Stomach (tissue), 8 donors: ENCODE measurements at regions not wholly inside any gene's neighbourhood (a gene's known extent, or its start where the extent isn't known, plus 50 kb on each side); places are given as distances from the start of the nearest gene placed in this dataset.
A peak's percentile ranks its signal among the peaks of the same experiment; 100 is the strongest.

Experiments used
- DNase-seq, 2 donors: peaks; one replicate each; pipeline versions ENCODE4 v3.0.0 to v3.0.0-alpha.2; 2013 to 2019
- H3K27ac ChIP-seq, 5 donors: fragments of 200-600 bp in 4 of 5; sonication (generic) in 4 of 5; one replicate each; pipeline ENCODE4 v1.5.1; 2013 to 2019; ENCODE audit warnings: mild to moderate bottlenecking in 1 of 5, moderate library complexity in 1 of 5
- H3K27me3 ChIP-seq, 3 donors: fragments of 200-600 bp; sonication (generic); one replicate each; pipeline ENCODE4 v1.5.1; 2017 to 2019; ENCODE audit warnings: mixed run types in 1 of 3
- H3K36me3 ChIP-seq, 4 donors: fragments of 200-600 bp; sonication (generic); 1 replicate in 3 of 4; 2 replicates in 1 of 4; pipeline ENCODE4 v1.5.1; 2016 to 2019
- H3K4me1 ChIP-seq, 4 donors: fragments of 200-600 bp; sonication (generic); one replicate each; pipeline ENCODE4 v1.5.1; 2016 to 2019
- H3K4me3 ChIP-seq, 4 donors: fragments of 200-600 bp; sonication (generic) in 3 of 4; one replicate each; pipeline ENCODE4 v1.5.1; 2016 to 2019; ENCODE audit warnings: mild to moderate bottlenecking in 1 of 4
- H3K9me3 ChIP-seq, 4 donors: fragments of 200-600 bp; sonication (generic); one replicate each; pipeline ENCODE4 v1.5.1; 2016 to 2019
- EP300 ChIP-seq: sonication (generic); formaldehyde crosslinking; IDR thresholded peaks from one replicate; pipeline ENCODE4 v1.6.1; 2017; ENCODE audit warnings: antibody characterized with exemption
- POLR2A ChIP-seq, 4 donors: fragments of 450-650 bp; IDR thresholded peaks; one replicate each; pipeline ENCODE4 v1.6.1; 2016; ENCODE audit warnings: antibody characterized with exemption in 4 of 4, control low read depth in 2 of 4, mild to moderate bottlenecking in 1 of 4, moderate library complexity in 1 of 4
- POLR2AphosphoS5 ChIP-seq, 3 donors: sonication (generic); formaldehyde crosslinking; IDR thresholded peaks; one replicate each; pipeline ENCODE4 v1.6.1; 2016; ENCODE audit warnings: antibody characterized with exemption in 3 of 3
- WGBS, 5 donors: extraction: QIAGEN DNeasy Blood & Tissue Kit in 3 of 5; methylation state at CpG; one replicate each; pipeline versions ENCODE4 v1.1.5 to v1.1.7; 2013 to 2018; 5-methylcytosine and 5-hydroxymethylcytosine counted together
- intact Hi-C: fragments of 100-400 bp; cut with DNase I; formaldehyde crosslinking; loops from one replicate; pipeline ENCODE4 v1.15.1; 2023; ENCODE audit warnings: low total_unique reads
- TF ChIP-seq, protein P1 (sequence below), 7 experiments: fragments of 450-650 bp in 4 of 7; fragments of 200-600 bp in 3 of 7; sonication (generic) in 3 of 7; IDR thresholded peaks; one replicate each; pipeline ENCODE4 v1.5.1; 2016 to 2019; ENCODE audit warnings: antibody characterized with exemption in 7 of 7, control low read depth in 2 of 7, mild to moderate bottlenecking in 1 of 7
- donor health status: healthy with polysubstance abuse.
- donor health status: Bipolar disorder and iron deficiency.
- donor health status: healthy.

DNA sequence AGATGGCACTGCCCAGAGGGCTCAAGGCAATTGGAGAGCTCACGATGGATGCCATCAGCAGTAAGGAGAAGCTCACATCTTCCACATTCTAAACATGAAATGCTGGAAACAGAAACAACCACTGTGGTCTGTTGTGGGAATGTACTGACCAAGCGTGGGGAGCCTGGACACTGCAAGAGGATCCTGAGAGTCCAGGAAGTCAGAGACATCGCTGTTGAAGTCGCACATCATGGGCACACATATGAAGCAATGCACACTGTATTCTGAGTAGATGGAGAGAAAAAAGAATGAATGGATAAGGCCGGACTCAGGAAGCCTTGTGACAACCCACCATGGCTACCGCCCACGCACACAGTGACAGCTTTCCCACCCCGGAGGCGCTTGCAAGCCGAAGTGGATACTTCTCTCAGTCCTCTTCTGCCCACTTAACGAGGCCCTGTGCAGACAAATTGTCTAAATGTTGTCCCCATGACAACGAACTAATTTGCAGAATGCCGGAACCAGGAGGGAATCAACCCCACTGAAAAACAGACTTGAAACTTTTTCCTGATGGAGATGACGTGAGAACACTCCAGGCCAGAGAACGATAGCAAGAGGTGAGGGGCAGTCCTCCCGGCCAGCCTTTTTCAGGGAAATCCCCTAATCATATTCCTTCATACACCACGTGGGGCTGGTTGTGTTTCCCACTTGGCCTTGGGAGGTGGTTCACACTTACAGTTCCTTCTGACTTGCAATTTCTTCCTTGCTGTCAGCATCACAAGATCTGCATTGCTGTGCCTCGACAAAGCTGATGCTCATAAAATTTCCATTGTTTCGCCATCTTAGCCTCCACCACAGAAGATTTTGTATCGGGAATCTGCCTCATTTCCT lies 109.6 kb upstream of the SERP2 start:
- intact Hi-C loops, result no loop called here
- Histone ChIP-seq H3K27me3 (no peaks in the 10 kb centered on the region), H3K27ac (no peak overlapping the region), H3K36me3 (no peaks in the 10 kb centered on the region), H3K4me1 (peaks cover 0 to 12% (median 9%) of the 10 kb centered on the region in 4 donors), H3K4me3 (no peak overlapping the region), H3K9me3 (no peaks in the 10 kb centered on the region)
- no peak for TF ChIP-seq POLR2AphosphoS5 (IDR thresholded peaks at IDR 0.05)
- TF ChIP-seq POLR2A (IDR thresholded peaks at IDR 0.05), result no peak
- DNase-seq, result no peak
- WGBS, 5 donors, result 87 to 90% (median 90%) methylated on average over 19 to 20 of the region's 20 CpGs

DNA sequence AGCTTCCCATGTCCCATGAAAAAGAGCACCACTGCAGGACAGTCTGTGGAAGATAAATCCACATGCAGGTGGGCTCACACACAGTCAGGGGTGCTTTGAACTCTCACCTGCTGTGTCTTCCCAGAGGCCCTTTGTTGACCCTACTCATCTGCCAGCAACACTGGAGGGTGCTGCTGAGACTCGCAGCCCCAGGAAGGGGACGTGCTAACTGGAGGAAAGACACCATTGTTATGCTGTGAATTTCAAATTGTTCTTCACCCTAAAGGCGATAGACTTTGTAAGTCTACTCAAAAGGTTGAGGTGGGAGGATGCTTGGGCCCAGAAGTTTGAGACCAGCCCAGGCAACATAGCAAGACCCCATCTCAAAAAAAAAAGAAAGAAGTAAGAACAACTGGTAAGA lies 107.3 kb upstream of the SERP2 start:
- intact Hi-C loops, result no loop called here
- DNase-seq, result no peak
- peaks cover 0 to 13% (median 3%) of the 10 kb centered on the region in 4 donors for H3K4me1 ChIP-seq

DNA sequence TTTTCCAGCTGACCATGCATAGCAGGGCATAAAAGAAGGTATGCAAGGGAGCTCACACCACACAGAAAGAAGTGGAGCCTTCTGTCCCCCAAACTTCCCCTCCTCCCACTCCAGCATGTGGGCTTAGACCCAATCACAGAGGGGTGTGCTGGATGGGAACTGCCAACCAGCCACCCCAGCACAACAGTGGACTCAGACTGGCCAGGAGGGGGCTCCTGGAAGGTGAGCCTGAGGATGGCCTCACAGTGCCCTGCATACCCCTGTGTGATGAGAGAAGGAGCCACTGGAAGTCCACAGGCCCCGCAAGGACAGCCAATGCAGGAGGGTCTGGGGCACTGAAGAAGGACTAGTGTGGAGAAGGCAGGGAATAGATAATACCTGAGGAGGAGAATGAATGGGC lies 106.9 kb upstream of the SERP2 start:
- Histone ChIP-seq H3K27me3 (no peaks in the 10 kb centered on the region), H3K4me3 (no peak overlapping the region), H3K27ac (no peak overlapping the region), H3K36me3 (no peaks in the 10 kb centered on the region), H3K9me3 (no peaks in the 10 kb centered on the region), H3K4me1 (peaks cover 0 to 18% (median 4%) of the 10 kb centered on the region in 4 donors)
- intact Hi-C loops, result no loop called here
- TF ChIP-seq EP300 (no peak), POLR2A (IDR thresholded peaks at IDR 0.05) (no peak), POLR2AphosphoS5 (IDR thresholded peaks at IDR 0.05) (no peak)
- TF ChIP-seq, protein P1, sequence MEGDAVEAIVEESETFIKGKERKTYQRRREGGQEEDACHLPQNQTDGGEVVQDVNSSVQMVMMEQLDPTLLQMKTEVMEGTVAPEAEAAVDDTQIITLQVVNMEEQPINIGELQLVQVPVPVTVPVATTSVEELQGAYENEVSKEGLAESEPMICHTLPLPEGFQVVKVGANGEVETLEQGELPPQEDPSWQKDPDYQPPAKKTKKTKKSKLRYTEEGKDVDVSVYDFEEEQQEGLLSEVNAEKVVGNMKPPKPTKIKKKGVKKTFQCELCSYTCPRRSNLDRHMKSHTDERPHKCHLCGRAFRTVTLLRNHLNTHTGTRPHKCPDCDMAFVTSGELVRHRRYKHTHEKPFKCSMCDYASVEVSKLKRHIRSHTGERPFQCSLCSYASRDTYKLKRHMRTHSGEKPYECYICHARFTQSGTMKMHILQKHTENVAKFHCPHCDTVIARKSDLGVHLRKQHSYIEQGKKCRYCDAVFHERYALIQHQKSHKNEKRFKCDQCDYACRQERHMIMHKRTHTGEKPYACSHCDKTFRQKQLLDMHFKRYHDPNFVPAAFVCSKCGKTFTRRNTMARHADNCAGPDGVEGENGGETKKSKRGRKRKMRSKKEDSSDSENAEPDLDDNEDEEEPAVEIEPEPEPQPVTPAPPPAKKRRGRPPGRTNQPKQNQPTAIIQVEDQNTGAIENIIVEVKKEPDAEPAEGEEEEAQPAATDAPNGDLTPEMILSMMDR (IDR thresholded peaks at IDR 0.05), result no peak
- 98 to 100% (median 100%) methylated on average over 1 of the region's 1 CpG for WGBS, 5 donors
- no peak for DNase-seq

More for the DNA sequence above, 107.3 kb upstream of the SERP2 start:
- no peaks in the 10 kb centered on the region for H3K36me3 ChIP-seq
- no peaks in the 10 kb centered on the region for H3K9me3 ChIP-seq
- TF ChIP-seq EP300 (no peak), POLR2A (IDR thresholded peaks at IDR 0.05) (no peak), POLR2AphosphoS5 (IDR thresholded peaks at IDR 0.05) (no peak)
- TF ChIP-seq, protein P1 (IDR thresholded peaks at IDR 0.05), result no peak
- H3K4me3 ChIP-seq, result no peak overlapping the region
- H3K27ac ChIP-seq, result no peak overlapping the region
- WGBS, 5 donors, result 89 to 100% (median 94%) methylated on average over 3 of the region's 3 CpGs
- H3K27me3 ChIP-seq, result no peaks in the 10 kb centered on the region

DNA sequence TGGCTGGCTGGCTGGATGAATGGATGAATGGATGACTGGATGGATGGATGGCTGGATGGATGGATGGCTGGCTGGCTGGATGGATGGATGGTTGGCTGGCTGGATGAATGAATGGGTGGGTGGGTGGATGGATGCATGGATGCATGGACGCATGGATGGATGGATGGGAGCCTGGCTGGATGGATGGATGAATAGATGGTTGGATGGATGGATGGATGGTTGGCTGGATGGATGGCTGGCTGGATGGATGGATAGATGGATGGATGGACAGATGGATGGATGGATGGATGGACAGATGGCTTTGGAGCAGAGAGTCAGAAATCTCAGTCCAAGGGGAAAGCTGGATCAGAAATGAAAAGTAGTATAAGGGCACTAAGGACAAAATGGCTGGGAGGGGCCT lies 106.4 kb upstream of the SERP2 start:
- Histone ChIP-seq H3K4me3 (no peak overlapping the region), H3K36me3 (no peaks in the 10 kb centered on the region), H3K27ac (peak overlapping the region in 1 of 5 donors; percentile 16), H3K27me3 (no peaks in the 10 kb centered on the region), H3K9me3 (no peaks in the 10 kb centered on the region), H3K4me1 (peaks cover 0 to 22% (median 6%) of the 10 kb centered on the region in 4 donors)
- 88 to 100% (median 96%) methylated on average over 1 of the region's 1 CpG for WGBS, 5 donors
- intact Hi-C loops, result no loop called here
- TF ChIP-seq POLR2AphosphoS5 (IDR thresholded peaks at IDR 0.05), result no peak
- no peak for TF ChIP-seq EP300
- TF ChIP-seq, protein P1 (IDR thresholded peaks at IDR 0.05), result no peak
- TF ChIP-seq POLR2A (IDR thresholded peaks at IDR 0.05), result no peak
- DNase-seq, result no peak

DNA sequence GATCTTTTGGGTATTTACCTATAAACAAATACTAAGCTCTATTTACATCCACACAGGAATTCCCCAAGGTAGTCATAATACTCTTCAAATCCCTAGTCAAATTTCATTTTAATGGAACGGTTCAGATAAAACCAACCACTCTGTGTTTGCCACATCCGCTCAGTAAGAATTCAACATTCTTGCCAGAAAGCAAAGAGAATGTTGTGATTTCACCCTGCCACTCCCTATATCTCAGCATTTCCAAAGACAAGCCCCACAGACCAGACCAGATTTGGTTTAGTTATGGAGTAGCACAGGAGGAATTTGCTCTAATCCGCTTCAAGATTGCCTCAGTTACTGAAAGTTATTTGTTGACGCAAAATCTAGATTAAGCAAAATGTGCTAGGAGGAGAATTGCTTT lies 105.6 kb upstream of the SERP2 start:
- intact Hi-C loops, result no loop called here
- DNase-seq, result peak in 1 of 2 donors; percentile 34
- Histone ChIP-seq H3K9me3 (no peaks in the 10 kb centered on the region), H3K27me3 (no peaks in the 10 kb centered on the region), H3K36me3 (no peaks in the 10 kb centered on the region), H3K4me3 (no peak overlapping the region), H3K27ac (peak overlapping the region in 2 of 5 donors; percentile 61 to 90), H3K4me1 (peaks cover 0 to 30% (median 7%) of the 10 kb centered on the region in 4 donors)
- TF ChIP-seq EP300 (no peak), POLR2AphosphoS5 (IDR thresholded peaks at IDR 0.05) (peak in 2 of 3 donors; percentile 4 to 15), POLR2A (IDR thresholded peaks at IDR 0.05) (no peak)
- TF ChIP-seq, protein P1 (IDR thresholded peaks at IDR 0.05), result no peak
- 47 to 68% (median 53%) methylated on average over 4 of the region's 4 CpGs for WGBS, 5 donors
